B cell (primary cell): ENCODE measurements at regions not wholly inside any gene's neighbourhood (a gene's known extent, or its start where the extent isn't known, plus 50 kb on each side); places are given as distances from the start of the nearest gene placed in this dataset.

ENCODE experiments used
- EZH2 ChIP-seq: IDR thresholded peaks from 2 replicates; pipeline ENCODE4 v1.6.1; 2012; ENCODE audit warnings: borderline replicate concordance, low read depth, mild to moderate bottlenecking, moderate library complexity, low read length; ENCODE audit not compliant: insufficient read depth, poor library complexity, severe bottlenecking
- TF ChIP-seq, protein P1 (sequence below): fragments of 200-600 bp; IDR thresholded peaks from one replicate; pipeline ENCODE4 v1.8.0; 2022; ENCODE audit warnings: antibody characterized with exemption, mild to moderate bottlenecking

DNA sequence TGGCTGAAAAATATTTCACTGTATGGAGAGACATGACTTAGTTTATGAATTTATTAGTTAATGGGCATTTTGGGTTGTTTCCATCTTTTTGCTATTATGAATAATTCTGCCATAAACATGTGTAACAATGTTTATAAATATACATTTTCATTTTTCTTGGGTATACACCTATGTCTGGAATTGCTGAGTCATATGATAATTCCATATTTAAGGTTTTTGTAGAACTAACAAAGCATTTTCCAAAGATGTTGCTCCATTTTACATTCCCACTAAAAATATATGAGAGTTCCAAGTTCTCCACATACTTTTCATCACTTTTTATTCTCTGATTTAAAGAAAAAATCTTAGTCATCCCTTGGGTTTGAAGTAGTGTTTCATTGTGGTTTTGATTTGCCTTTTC is 108.8 kb upstream of the LRRTM4 start:
- TF ChIP-seq, protein P1, sequence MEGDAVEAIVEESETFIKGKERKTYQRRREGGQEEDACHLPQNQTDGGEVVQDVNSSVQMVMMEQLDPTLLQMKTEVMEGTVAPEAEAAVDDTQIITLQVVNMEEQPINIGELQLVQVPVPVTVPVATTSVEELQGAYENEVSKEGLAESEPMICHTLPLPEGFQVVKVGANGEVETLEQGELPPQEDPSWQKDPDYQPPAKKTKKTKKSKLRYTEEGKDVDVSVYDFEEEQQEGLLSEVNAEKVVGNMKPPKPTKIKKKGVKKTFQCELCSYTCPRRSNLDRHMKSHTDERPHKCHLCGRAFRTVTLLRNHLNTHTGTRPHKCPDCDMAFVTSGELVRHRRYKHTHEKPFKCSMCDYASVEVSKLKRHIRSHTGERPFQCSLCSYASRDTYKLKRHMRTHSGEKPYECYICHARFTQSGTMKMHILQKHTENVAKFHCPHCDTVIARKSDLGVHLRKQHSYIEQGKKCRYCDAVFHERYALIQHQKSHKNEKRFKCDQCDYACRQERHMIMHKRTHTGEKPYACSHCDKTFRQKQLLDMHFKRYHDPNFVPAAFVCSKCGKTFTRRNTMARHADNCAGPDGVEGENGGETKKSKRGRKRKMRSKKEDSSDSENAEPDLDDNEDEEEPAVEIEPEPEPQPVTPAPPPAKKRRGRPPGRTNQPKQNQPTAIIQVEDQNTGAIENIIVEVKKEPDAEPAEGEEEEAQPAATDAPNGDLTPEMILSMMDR: no peak
- no peak for TF ChIP-seq EZH2
